ENCODE measurements at regions not wholly inside any gene's neighbourhood (a gene's known extent, or its start where the extent isn't known, plus 50 kb on each side); places are given as distances from the start of the nearest gene placed in this dataset.

- DNase-seq (ENCODE audit: insufficient read length, low spot score, missing footprints): no peak
- Histone ChIP-seq H3K27ac (ENCODE audit: low read depth, low read length) (no peak overlapping the region), H3K9me3 (ENCODE audit: low read depth, low read length) (no peaks in the 10 kb centered on the region), H4K20me1 (ENCODE audit: insufficient read depth, low read length) (no peaks in the 10 kb centered on the region), H3K4me1 (ENCODE audit: insufficient read depth, low read length) (peaks cover 4% of the 10 kb centered on the region), H3K36me3 (ENCODE audit: insufficient read depth, low read length) (no peaks in the 10 kb centered on the region), H3K79me2 (ENCODE audit: insufficient read depth, low read length) (no peaks in the 10 kb centered on the region), H3K4me2 (ENCODE audit: insufficient read depth, low read length) (no peak overlapping the region), H2AFZ (ENCODE audit: low read length) (no peak overlapping the region), H3K4me3 (ENCODE audit: insufficient read depth, low read length) (no peak overlapping the region), H3K27me3 (ENCODE audit: insufficient read depth, low read length) (no peaks in the 10 kb centered on the region)
- no peak for TF ChIP-seq CTCF (IDR thresholded peaks at IDR 0.05; ENCODE audit: extremely low read depth, low read depth, low read length)
Measured at GRCh38 chr12:63066136-63066535, 84.9 kb downstream of the AVPR1A start.

GRCh38 chr12:63064080-63064479, 86.9 kb downstream of the AVPR1A start:
- Histone ChIP-seq H3K27me3 (ENCODE audit: insufficient read depth, low read length) (no peaks in the 10 kb centered on the region), H3K4me3 (ENCODE audit: insufficient read depth, low read length) (no peak overlapping the region), H3K9me3 (ENCODE audit: low read depth, low read length) (no peaks in the 10 kb centered on the region), H3K79me2 (ENCODE audit: insufficient read depth, low read length) (no peaks in the 10 kb centered on the region), H4K20me1 (ENCODE audit: insufficient read depth, low read length) (no peaks in the 10 kb centered on the region), H3K27ac (ENCODE audit: low read depth, low read length) (no peak overlapping the region), H3K4me2 (ENCODE audit: insufficient read depth, low read length) (peak overlapping the region; percentile 27), H2AFZ (ENCODE audit: low read length) (peak overlapping the region; percentile 67), H3K4me1 (ENCODE audit: insufficient read depth, low read length) (peaks cover 4% of the 10 kb centered on the region), H3K36me3 (ENCODE audit: insufficient read depth, low read length) (no peaks in the 10 kb centered on the region)
- TF ChIP-seq CTCF (IDR thresholded peaks at IDR 0.05; ENCODE audit: extremely low read depth, low read depth, low read length): no peak
- no peak for DNase-seq (ENCODE audit: insufficient read length, low spot score, missing footprints)

GRCh38 chr12:63056649-63057048, 94.4 kb downstream of the AVPR1A start:
- no peaks in the 10 kb centered on the region for H3K27me3 ChIP-seq (ENCODE audit: insufficient read depth, low read length)
- no peaks in the 10 kb centered on the region for H3K9me3 ChIP-seq (ENCODE audit: low read depth, low read length)
- no peaks in the 10 kb centered on the region for H3K36me3 ChIP-seq (ENCODE audit: insufficient read depth, low read length)
- no peaks in the 10 kb centered on the region for H4K20me1 ChIP-seq (ENCODE audit: insufficient read depth, low read length)
- H3K4me2 ChIP-seq (ENCODE audit: insufficient read depth, low read length): no peak overlapping the region
- H3K27ac ChIP-seq (ENCODE audit: low read depth, low read length): no peak overlapping the region
- H3K4me3 ChIP-seq (ENCODE audit: insufficient read depth, low read length): no peak overlapping the region
- no peak for TF ChIP-seq CTCF (IDR thresholded peaks at IDR 0.05; ENCODE audit: extremely low read depth, low read depth, low read length)
- no peak for DNase-seq (ENCODE audit: insufficient read length, low spot score, missing footprints)
- H2AFZ ChIP-seq (ENCODE audit: low read length): peak overlapping the region; percentile 32
- no peaks in the 10 kb centered on the region for H3K79me2 ChIP-seq (ENCODE audit: insufficient read depth, low read length)
- no peaks in the 10 kb centered on the region for H3K4me1 ChIP-seq (ENCODE audit: insufficient read depth, low read length)

GRCh38 chr12:63052696-63053095, 98.3 kb downstream of the AVPR1A start:
- H4K20me1 ChIP-seq (ENCODE audit: insufficient read depth, low read length): no peaks in the 10 kb centered on the region
- no peak overlapping the region for H2AFZ ChIP-seq (ENCODE audit: low read length)
- no peak overlapping the region for H3K4me3 ChIP-seq (ENCODE audit: insufficient read depth, low read length)
- H3K4me2 ChIP-seq (ENCODE audit: insufficient read depth, low read length): no peak overlapping the region
- H3K9me3 ChIP-seq (ENCODE audit: low read depth, low read length): no peaks in the 10 kb centered on the region
- no peaks in the 10 kb centered on the region for H3K4me1 ChIP-seq (ENCODE audit: insufficient read depth, low read length)
- H3K79me2 ChIP-seq (ENCODE audit: insufficient read depth, low read length): no peaks in the 10 kb centered on the region
- H3K27ac ChIP-seq (ENCODE audit: low read depth, low read length): no peak overlapping the region
- H3K36me3 ChIP-seq (ENCODE audit: insufficient read depth, low read length): no peaks in the 10 kb centered on the region
- no peak for DNase-seq (ENCODE audit: insufficient read length, low spot score, missing footprints)
- no peaks in the 10 kb centered on the region for H3K27me3 ChIP-seq (ENCODE audit: insufficient read depth, low read length)
- no peak for TF ChIP-seq CTCF (IDR thresholded peaks at IDR 0.05; ENCODE audit: extremely low read depth, low read depth, low read length)
